ENCODE measurements at regions not wholly inside any gene's neighbourhood (a gene's known extent, or its start where the extent isn't known, plus 50 kb on each side); places are given as distances from the start of the nearest gene placed in this dataset.
"Not testable (repeated sequence)": the region's sequence is repeated elsewhere in the genome, so short reads cannot be mapped to it uniquely, and the experiment has no call there.

DNA sequence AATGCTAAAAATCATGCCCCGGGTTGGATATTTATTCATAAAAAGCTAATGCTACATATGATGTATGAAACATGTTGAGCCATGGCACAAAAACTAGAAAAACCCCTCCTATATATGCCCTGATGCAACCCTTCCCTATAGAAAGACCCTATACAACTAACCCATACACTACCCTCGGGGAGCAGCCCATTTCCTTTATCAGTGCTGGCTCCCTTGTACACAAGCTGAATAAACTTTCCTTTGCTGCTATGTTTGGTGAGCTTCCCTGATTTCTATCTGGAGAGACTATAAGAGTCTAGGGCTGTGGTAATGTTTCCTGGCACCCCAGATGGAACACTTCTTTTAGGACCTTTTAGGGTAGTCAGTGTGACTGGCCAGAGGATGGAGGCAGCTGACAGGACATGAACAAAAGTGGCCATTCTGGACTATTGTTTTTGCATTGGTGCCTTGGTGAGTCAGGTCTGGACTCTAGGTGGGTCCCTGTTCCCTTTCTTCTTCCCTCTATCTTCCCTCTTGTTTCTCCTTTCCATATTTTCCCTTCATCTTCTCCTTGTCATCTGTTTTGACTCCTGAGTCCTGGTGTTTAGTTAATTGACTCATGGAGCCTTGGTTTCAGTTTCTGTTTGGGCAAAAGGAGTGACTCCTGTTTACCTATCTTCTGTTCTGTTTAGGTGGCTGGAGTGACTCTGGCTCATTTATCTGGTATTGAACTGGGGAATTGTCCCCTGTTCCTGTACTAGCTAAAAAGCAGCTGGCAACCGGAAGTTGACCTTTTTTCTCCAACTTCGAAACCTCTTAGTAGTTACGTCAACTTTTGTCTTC lies 1321.8 kb upstream of the PCDH9 start:
- Histone ChIP-seq H3K36me3 (no peaks in the 10 kb centered on the region), H3K4me3 (no peak overlapping the region), H3K4me1 (no peaks in the 10 kb centered on the region), H3K9me3 (no peaks in the 10 kb centered on the region), H3K27me3 (no peaks in the 10 kb centered on the region), H3K27ac (no peak overlapping the region)
- 89% methylated on average over 5 of the region's 5 CpGs for WGBS, 2 donors
- TF ChIP-seq EP300 (IDR thresholded peaks at IDR 0.05) (no peak), POLR2A (IDR thresholded peaks at IDR 0.05) (no peak)
- TF ChIP-seq, protein P1, sequence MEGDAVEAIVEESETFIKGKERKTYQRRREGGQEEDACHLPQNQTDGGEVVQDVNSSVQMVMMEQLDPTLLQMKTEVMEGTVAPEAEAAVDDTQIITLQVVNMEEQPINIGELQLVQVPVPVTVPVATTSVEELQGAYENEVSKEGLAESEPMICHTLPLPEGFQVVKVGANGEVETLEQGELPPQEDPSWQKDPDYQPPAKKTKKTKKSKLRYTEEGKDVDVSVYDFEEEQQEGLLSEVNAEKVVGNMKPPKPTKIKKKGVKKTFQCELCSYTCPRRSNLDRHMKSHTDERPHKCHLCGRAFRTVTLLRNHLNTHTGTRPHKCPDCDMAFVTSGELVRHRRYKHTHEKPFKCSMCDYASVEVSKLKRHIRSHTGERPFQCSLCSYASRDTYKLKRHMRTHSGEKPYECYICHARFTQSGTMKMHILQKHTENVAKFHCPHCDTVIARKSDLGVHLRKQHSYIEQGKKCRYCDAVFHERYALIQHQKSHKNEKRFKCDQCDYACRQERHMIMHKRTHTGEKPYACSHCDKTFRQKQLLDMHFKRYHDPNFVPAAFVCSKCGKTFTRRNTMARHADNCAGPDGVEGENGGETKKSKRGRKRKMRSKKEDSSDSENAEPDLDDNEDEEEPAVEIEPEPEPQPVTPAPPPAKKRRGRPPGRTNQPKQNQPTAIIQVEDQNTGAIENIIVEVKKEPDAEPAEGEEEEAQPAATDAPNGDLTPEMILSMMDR (IDR thresholded peaks at IDR 0.05) = no peak
- DNase-seq (ENCODE audit: low spot score in 2 of 2) = no peak

DNA sequence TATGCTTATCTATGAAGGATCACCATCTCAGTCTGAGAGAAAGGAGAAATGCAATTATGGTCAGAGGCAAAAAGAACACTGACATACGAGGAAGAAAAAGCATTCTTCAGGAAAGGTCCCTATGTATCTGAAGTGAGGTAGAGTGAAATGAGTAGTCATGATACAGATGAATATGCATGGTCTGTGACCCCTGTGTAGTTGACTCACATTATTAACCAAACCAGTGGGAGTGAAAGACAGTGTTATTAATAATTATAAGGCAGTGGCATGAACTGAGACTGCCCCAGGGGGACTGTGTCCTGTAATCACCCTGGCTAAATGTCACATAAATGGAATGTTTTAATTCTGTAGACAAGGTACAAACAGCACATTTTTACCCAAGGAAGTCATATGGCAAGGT lies 1320.2 kb upstream of the PCDH9 start:
- H3K36me3 ChIP-seq = no peaks in the 10 kb centered on the region
- TF ChIP-seq POLR2A (IDR thresholded peaks at IDR 0.05) (no peak), EP300 (IDR thresholded peaks at IDR 0.05) (no peak)
- TF ChIP-seq, protein P1 (IDR thresholded peaks at IDR 0.05) = no peak

DNA sequence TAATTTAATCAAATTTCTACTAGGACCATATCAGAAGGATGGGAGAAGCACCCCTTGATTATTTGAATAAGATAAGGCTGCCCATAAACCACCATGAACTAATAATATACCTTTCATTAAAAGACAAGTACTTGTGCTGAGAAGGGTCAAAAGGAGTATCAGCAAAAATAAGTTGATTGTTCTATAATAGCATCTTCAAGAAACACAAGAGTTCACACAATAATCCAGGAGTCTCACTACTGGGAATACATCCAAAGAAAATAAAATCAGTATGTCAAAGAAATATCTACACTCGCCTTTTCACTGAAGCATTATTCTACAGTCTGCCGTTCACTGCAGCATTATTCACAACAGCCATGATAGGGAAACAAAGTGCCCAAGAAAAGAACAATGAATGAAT lies 1310.1 kb upstream of the PCDH9 start:
- TF ChIP-seq EP300 (IDR thresholded peaks at IDR 0.05) = no peak
- H3K27ac ChIP-seq = no peak overlapping the region
- no peak overlapping the region for H3K4me3 ChIP-seq
- no peaks in the 10 kb centered on the region for H3K36me3 ChIP-seq
- no peaks in the 10 kb centered on the region for H3K4me1 ChIP-seq
- H3K27me3 ChIP-seq = no peaks in the 10 kb centered on the region
- no peak for DNase-seq (ENCODE audit: low spot score in 2 of 2)
- no peaks in the 10 kb centered on the region for H3K9me3 ChIP-seq
- 18 to 19% methylated on average over 2 of the region's 2 CpGs for WGBS, 2 donors

More for the DNA sequence above, 1320.2 kb upstream of the PCDH9 start:
- Histone ChIP-seq H3K4me1 (no peaks in the 10 kb centered on the region), H3K9me3 (no peaks in the 10 kb centered on the region), H3K4me3 (no peak overlapping the region), H3K27ac (no peak overlapping the region), H3K27me3 (no peaks in the 10 kb centered on the region)
- no peak for DNase-seq (ENCODE audit: low spot score in 2 of 2)
- WGBS, 2 donors = 66 to 70% methylated on average over 1 of the region's 1 CpG

GRCh38 chr13:68535329-68535728 lies 1305.2 kb upstream of the PCDH9 start:
- DNase-seq (ENCODE audit: low spot score in 2 of 2) = no peak
- WGBS, 2 donors = 91 to 93% methylated on average over 1 of the region's 1 CpG
- no peak overlapping the region for H3K27ac ChIP-seq
- H3K9me3 ChIP-seq = no peaks in the 10 kb centered on the region
- H3K4me1 ChIP-seq = no peaks in the 10 kb centered on the region
- H3K36me3 ChIP-seq = no peaks in the 10 kb centered on the region
- no peak overlapping the region for H3K4me3 ChIP-seq
- H3K27me3 ChIP-seq = no peaks in the 10 kb centered on the region
- TF ChIP-seq, protein P1 (IDR thresholded peaks at IDR 0.05) = no peak
- TF ChIP-seq EP300 (IDR thresholded peaks at IDR 0.05) (no peak), POLR2A (IDR thresholded peaks at IDR 0.05) (no peak)

GRCh38 chr13:68527167-68527566 lies 1297.0 kb upstream of the PCDH9 start:
- H3K9me3 ChIP-seq; H3K27ac ChIP-seq; H3K36me3 ChIP-seq; H3K4me3 ChIP-seq; DNase-seq (ENCODE audit: low spot score in 2 of 2); H3K27me3 ChIP-seq; H3K4me1 ChIP-seq: not testable (repeated sequence)
- WGBS, 2 donors = 67 to 75% methylated on average over 1 of the region's 1 CpG

DNA sequence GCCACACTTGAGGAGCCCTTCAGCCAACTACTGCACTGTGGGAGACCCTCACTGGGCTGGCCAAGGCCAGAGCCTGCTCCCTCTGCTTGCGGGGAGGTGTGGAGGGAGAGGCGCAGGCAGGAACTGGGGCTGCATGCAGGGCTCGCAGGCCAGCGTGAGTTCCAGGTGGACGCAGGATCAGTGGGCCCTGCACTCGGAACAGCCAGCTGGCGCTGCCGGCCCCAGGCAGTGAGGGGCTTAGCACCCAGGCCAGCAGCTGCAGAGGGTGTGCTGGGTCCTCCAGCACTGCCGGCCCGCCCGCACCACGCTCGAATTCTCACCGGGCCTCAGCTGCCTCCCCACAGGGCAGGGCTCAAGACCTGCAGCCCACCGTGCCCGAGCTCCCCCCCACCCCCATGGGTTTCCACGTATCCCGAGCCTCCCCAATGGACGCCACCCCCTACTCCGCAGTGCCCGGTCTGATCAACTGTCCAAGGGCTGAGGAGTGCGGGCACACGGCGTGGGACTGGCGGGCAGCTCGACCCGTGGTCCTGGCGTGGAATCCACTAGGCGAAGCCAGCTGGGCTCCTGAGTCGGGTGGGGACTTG lies 1293.8 kb upstream of the PCDH9 start:
- H3K27ac ChIP-seq = no peak overlapping the region
- no peak overlapping the region for H3K4me3 ChIP-seq
- no peaks in the 10 kb centered on the region for H3K9me3 ChIP-seq
- H3K27me3 ChIP-seq = no peaks in the 10 kb centered on the region
- H3K36me3 ChIP-seq = no peaks in the 10 kb centered on the region
- DNase-seq (ENCODE audit: low spot score in 2 of 2) = no peak
- H3K4me1 ChIP-seq = no peaks in the 10 kb centered on the region
- TF ChIP-seq, protein P1 (IDR thresholded peaks at IDR 0.05) = no peak
- no peak for TF ChIP-seq POLR2A (IDR thresholded peaks at IDR 0.05)
- 88 to 92% methylated on average over 12 to 13 of the region's 30 CpGs for WGBS, 2 donors
